CD4-positive, alpha-beta T cell (primary cell): ENCODE measurements at regions not wholly inside any gene's neighbourhood (a gene's known extent, or its start where the extent isn't known, plus 50 kb on each side); places are given as distances from the start of the nearest gene placed in this dataset.

Experiments
- ATAC-seq: fragments of 200-7000 bp; cut with Tn5 transposase; one replicate; pipeline ENCODE4 v1.10.0; 2022; ENCODE audit warnings: mild to moderate bottlenecking; ENCODE audit not compliant: poor library complexity
- CTCF ChIA-PET: fragments of 350-600 bp; sonication (Branson Sonifier 250); formaldehyde crosslinking; loops from one replicate; lab custom pipeline; 2021; ENCODE audit warnings: antibody characterized with exemption, inconsistent platforms; lab: Charles Lee
- POLR2A ChIA-PET: fragments of 350-600 bp; sonication (Branson Sonifier 250); formaldehyde crosslinking; loops from one replicate; lab custom pipeline; 2021; ENCODE audit warnings: antibody characterized with exemption, inconsistent platforms; lab: Charles Lee
- DNase-seq, 14 experiments: peaks; one replicate each; pipeline ENCODE4 v3.0.0-alpha.2; 2013 to 2020; ENCODE audit warnings: mixed read lengths in 2 of 14
- H3K27ac ChIP-seq, 2 donors: one replicate each; pipeline versions ENCODE4 v1.5.1 to v1.7.0; 2013; ENCODE audit warnings: low read length in 2 of 2, low read depth in 1 of 2, mild to moderate bottlenecking in 1 of 2
- H3K27me3 ChIP-seq, 2 experiments: 1 replicate in 1 of 2; 2 replicates in 1 of 2; pipeline versions ENCODE4 v1.6.1 to v1.7.0; 2013; ENCODE audit warnings: low read length in 2 of 2, control low read depth in 1 of 2, mild to moderate bottlenecking in 1 of 2, moderate library complexity in 1 of 2; ENCODE audit not compliant: insufficient read depth in 2 of 2, control insufficient read depth in 1 of 2
- H3K36me3 ChIP-seq: one replicate; pipeline ENCODE4 v1.6.1; 2013; ENCODE audit warnings: low read length, control low read depth; ENCODE audit not compliant: insufficient read depth
- H3K4me1 ChIP-seq: one replicate; pipeline ENCODE4 v1.6.1; 2013; ENCODE audit warnings: low read length, control low read depth; ENCODE audit not compliant: insufficient read depth
- H3K4me3 ChIP-seq: one replicate; pipeline ENCODE4 v1.5.1; 2013; ENCODE audit warnings: mild to moderate bottlenecking, low read length, moderate library complexity
- H3K9me3 ChIP-seq, 2 experiments: 1 replicate in 1 of 2; 2 replicates in 1 of 2; pipeline versions ENCODE4 v1.6.1 to v1.7.0; 2013; ENCODE audit warnings: low read length in 2 of 2, mild to moderate bottlenecking in 2 of 2, control low read depth in 1 of 2, moderate library complexity in 1 of 2; ENCODE audit not compliant: control insufficient read depth in 1 of 2, insufficient read depth in 1 of 2
- H3K27ac Mint-ChIP-seq: one replicate; pipeline ENCODE4 v1.8.0; 2020; ENCODE audit warnings: mixed read lengths
- H3K27me3 Mint-ChIP-seq: one replicate; pipeline ENCODE4 v1.8.0; 2021; ENCODE audit warnings: mixed read lengths
- H3K36me3 Mint-ChIP-seq: one replicate; pipeline ENCODE4 v1.8.0; 2021; ENCODE audit warnings: low read depth, mixed read lengths
- H3K4me1 Mint-ChIP-seq: one replicate; pipeline ENCODE4 v1.8.0; 2021; ENCODE audit warnings: low read depth, mixed read lengths
- H3K4me3 Mint-ChIP-seq: one replicate; pipeline ENCODE4 v1.8.0; 2020; ENCODE audit warnings: mild to moderate bottlenecking, mixed read lengths
- H3K9me3 Mint-ChIP-seq: one replicate; pipeline ENCODE4 v1.8.0; 2020; ENCODE audit warnings: mixed read lengths
- intact Hi-C, 2 experiments: fragments of 100-400 bp; cut with DNase I in 1 of 2; cut with micrococcal nuclease in 1 of 2; formaldehyde crosslinking; loops; one replicate each; pipeline versions ENCODE4 v1.15.1 to v1.9.0; 2023 to 2025; cut with DNase I, micrococcal nuclease
- TF ChIP-seq, protein P1 (sequence below): fragments of 200-600 bp; IDR thresholded peaks from one replicate; pipeline ENCODE4 v1.8.0; 2022; ENCODE audit warnings: antibody characterized with exemption, mild to moderate bottlenecking

DNA sequence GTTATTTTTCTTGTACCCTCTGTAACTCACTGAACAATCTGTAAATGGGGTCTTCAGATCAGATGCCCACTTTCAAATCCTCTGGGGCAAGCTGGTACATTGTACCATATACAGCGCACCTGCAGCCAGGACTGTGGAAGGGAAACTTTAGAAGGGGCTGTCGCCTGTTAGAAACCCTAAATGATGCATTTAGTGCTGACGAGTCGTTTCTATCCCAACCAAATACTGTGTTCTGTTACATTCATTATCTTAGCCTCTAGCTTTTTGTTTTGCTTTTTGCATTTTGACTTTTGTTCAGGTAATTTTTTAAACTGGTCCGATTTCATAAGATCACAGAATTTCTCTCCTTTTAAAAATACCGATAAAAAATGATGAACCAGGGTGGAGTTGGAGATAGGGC, 66.4 kb upstream of the AGA start:
- Mint-ChIP-seq H3K36me3 (no peaks in the 10 kb centered on the region), H3K27ac (no peak overlapping the region), H3K4me1 (peaks cover 8% of the 10 kb centered on the region), H3K4me3 (no peak overlapping the region), H3K9me3 (no peaks in the 10 kb centered on the region), H3K27me3 (no peaks in the 10 kb centered on the region)
- H3K9me3 ChIP-seq = no peaks in the 10 kb centered on the region
- H3K27me3 ChIP-seq = no peaks in the 10 kb centered on the region
- CTCF ChIA-PET = no interaction called here
- no peak overlapping the region for H3K27ac ChIP-seq
- DNase-seq (no peak), ATAC-seq (no peak)
- no peak overlapping the region for H3K4me3 ChIP-seq
- TF ChIP-seq, protein P1, sequence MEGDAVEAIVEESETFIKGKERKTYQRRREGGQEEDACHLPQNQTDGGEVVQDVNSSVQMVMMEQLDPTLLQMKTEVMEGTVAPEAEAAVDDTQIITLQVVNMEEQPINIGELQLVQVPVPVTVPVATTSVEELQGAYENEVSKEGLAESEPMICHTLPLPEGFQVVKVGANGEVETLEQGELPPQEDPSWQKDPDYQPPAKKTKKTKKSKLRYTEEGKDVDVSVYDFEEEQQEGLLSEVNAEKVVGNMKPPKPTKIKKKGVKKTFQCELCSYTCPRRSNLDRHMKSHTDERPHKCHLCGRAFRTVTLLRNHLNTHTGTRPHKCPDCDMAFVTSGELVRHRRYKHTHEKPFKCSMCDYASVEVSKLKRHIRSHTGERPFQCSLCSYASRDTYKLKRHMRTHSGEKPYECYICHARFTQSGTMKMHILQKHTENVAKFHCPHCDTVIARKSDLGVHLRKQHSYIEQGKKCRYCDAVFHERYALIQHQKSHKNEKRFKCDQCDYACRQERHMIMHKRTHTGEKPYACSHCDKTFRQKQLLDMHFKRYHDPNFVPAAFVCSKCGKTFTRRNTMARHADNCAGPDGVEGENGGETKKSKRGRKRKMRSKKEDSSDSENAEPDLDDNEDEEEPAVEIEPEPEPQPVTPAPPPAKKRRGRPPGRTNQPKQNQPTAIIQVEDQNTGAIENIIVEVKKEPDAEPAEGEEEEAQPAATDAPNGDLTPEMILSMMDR = no peak
- intact Hi-C loops = no loop called here
- POLR2A ChIA-PET = no interaction called here
- no peaks in the 10 kb centered on the region for H3K36me3 ChIP-seq
- no peaks in the 10 kb centered on the region for H3K4me1 ChIP-seq

DNA sequence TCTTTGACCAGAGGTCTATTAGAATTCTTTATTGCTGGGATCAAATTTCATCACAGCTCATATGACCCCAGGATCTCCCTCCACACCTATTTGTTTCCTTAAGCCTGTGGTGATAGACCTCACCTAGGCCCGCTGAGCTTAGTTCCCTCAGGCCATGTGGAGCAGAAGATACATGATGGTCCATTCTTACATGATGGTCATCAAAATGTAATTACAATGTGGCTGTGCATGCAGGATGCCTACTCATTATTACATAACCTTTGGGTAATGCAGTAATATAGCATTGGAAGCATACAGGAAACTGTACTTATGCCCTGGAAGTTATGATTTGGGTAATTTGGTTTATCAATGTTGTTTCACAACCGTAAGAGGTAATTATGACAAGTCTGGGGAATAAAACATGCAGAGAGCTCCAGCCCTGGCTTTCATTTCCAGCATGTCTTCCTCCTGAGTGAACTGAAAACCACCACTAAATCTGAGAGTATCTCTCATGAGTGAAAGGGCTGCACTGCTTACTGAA, 67.0 kb upstream of the AGA start:
- TF ChIP-seq, protein P1 = no peak
- Mint-ChIP-seq H3K27me3 (no peaks in the 10 kb centered on the region), H3K27ac (no peak overlapping the region), H3K4me1 (peaks cover 8% of the 10 kb centered on the region), H3K4me3 (no peak overlapping the region), H3K36me3 (no peaks in the 10 kb centered on the region), H3K9me3 (no peaks in the 10 kb centered on the region)
- ChIA-PET CTCF (no interaction called here), POLR2A (no interaction called here)
- intact Hi-C loops = no loop called here
- Histone ChIP-seq H3K27ac (no peak overlapping the region), H3K9me3 (no peaks in the 10 kb centered on the region), H3K4me1 (no peaks in the 10 kb centered on the region), H3K4me3 (no peak overlapping the region), H3K36me3 (no peaks in the 10 kb centered on the region), H3K27me3 (no peaks in the 10 kb centered on the region)
- no peak for DNase-seq
- no peak for ATAC-seq

DNA sequence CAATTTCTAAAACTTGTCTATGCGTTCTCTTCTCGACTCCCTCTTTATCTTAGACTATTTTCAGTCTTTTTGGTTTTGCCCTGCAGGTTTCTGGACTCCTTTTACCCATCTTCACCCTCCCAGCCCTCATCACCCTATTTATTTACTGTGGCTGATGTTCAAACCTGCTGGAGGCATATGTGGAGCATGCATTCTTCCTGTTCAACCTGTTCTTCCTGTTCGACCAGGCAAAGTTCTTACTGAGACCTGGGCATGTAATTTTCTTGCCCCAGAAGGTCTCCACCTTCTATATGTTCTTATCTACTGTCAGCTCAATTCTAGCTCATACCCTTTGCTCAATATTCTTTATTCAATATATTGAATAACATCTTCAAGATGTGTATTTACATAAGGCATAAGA, 69.4 kb upstream of the AGA start:
- no peaks in the 10 kb centered on the region for H3K4me1 ChIP-seq
- H3K4me1 Mint-ChIP-seq = no peaks in the 10 kb centered on the region
- ChIA-PET CTCF (no interaction called here), POLR2A (no interaction called here)
- H3K9me3 Mint-ChIP-seq = no peaks in the 10 kb centered on the region
- H3K27ac ChIP-seq = no peak overlapping the region
- H3K9me3 ChIP-seq = no peaks in the 10 kb centered on the region
- H3K4me3 Mint-ChIP-seq = no peak overlapping the region
- H3K4me3 ChIP-seq = no peak overlapping the region
- DNase-seq (no peak), ATAC-seq (no peak)
- H3K36me3 ChIP-seq = no peaks in the 10 kb centered on the region
- H3K27me3 ChIP-seq = no peaks in the 10 kb centered on the region
- H3K27me3 Mint-ChIP-seq = no peaks in the 10 kb centered on the region
- TF ChIP-seq, protein P1 = no peak
- no peaks in the 10 kb centered on the region for H3K36me3 Mint-ChIP-seq
- no peak overlapping the region for H3K27ac Mint-ChIP-seq
- intact Hi-C loops = no loop called here
